MCF 10A (cell line): ENCODE measurements at regions not wholly inside any gene's neighbourhood (a gene's known extent, or its start where the extent isn't known, plus 50 kb on each side); places are given as distances from the start of the nearest gene placed in this dataset.

Experiments used
- BruUV-seq: library from RNA; stranded (reverse); fragments of 400-500 nt; replicated peaks from 2 replicates; lab custom pipeline; 2021; lab: Mats Ljungman, UMichigan
- CTCF ChIA-PET: fragments of 300-600 bp; sonication (Branson Sonifier 250); formaldehyde crosslinking; extraction: SDS; loops from one replicate; lab custom pipeline; 2021; ENCODE audit warnings: antibody characterized with exemption, inconsistent platforms; lab: Yijun Ruan, JAX
- POLR2A ChIA-PET: fragments of 300-600, 350-650 bp; sonication (Branson Sonifier 250); formaldehyde crosslinking; extraction: SDS; loops from one replicate; lab custom pipeline; 2020; ENCODE audit warnings: antibody characterized with exemption, inconsistent platforms; lab: Yijun Ruan, JAX
- DNase-seq: peaks from one replicate; pipeline ENCODE4 v3.0.0-alpha.2; 2018; ENCODE audit not compliant: unreplicated experiment
- H3K27ac Mint-ChIP-seq: one replicate; pipeline ENCODE4 v1.8.0; 2022; ENCODE audit warnings: mild to moderate bottlenecking, low read depth, mixed read lengths; ENCODE audit not compliant: unreplicated experiment
- H3K27me3 Mint-ChIP-seq: one replicate; pipeline ENCODE4 v1.8.0; 2022; ENCODE audit warnings: mixed read lengths; ENCODE audit not compliant: insufficient read depth, unreplicated experiment
- H3K36me3 Mint-ChIP-seq: one replicate; pipeline ENCODE4 v1.8.0; 2022; ENCODE audit warnings: mild to moderate bottlenecking, moderate library complexity, mixed read lengths; ENCODE audit not compliant: insufficient read depth, unreplicated experiment
- H3K4me1 Mint-ChIP-seq: one replicate; pipeline ENCODE4 v1.8.0; 2022; ENCODE audit warnings: mixed read lengths; ENCODE audit not compliant: insufficient read depth, unreplicated experiment
- H3K4me3 Mint-ChIP-seq: one replicate; pipeline ENCODE4 v1.8.0; 2022; ENCODE audit warnings: mild to moderate bottlenecking, moderate library complexity, mixed read lengths; ENCODE audit not compliant: unreplicated experiment
- H3K9me3 Mint-ChIP-seq: one replicate; pipeline ENCODE4 v1.8.0; 2022; ENCODE audit warnings: mixed read lengths; ENCODE audit not compliant: unreplicated experiment
- intact Hi-C: fragments of 100-400 bp; cut with micrococcal nuclease; formaldehyde crosslinking; loops from 2 replicates; pipeline ENCODE4 v1.14.1; 2022
- TF ChIP-seq, protein P1 (sequence below): fragments of 200-600 bp; IDR thresholded peaks from one replicate; pipeline ENCODE4 v1.8.0; 2022; ENCODE audit warnings: antibody characterized with exemption, mild to moderate bottlenecking; ENCODE audit not compliant: unreplicated experiment

DNA sequence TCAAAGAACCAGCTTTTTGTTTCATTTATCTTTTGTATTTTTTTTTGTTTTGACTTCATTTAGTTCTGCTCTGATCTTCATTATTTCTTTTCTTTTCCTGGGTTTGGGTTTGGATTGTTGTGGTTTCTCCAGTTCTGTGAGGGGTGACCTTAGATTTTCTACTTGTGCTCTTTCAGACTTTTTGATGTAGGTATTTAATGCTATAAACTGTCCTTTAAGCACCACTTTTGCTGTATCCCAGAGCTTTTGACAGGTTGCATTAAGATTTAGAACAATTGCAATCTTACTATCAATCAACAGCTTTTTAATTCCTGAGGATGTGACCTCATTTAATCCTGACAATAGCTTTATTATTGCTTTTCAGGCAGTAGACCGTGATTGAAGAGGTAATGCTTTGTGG lies 94.3 kb downstream of the ZNF280B start:
- peaks cover 7% of the 10 kb centered on the region for H3K9me3 Mint-ChIP-seq
- BruUV-seq = no TSS peak
- H3K36me3 Mint-ChIP-seq = no peaks in the 10 kb centered on the region
- no peak overlapping the region for H3K27ac Mint-ChIP-seq
- no peak overlapping the region for H3K4me3 Mint-ChIP-seq
- H3K27me3 Mint-ChIP-seq = peaks cover 91% of the 10 kb centered on the region
- no peaks in the 10 kb centered on the region for H3K4me1 Mint-ChIP-seq
- CTCF ChIA-PET = interaction anchor here (0.8 to 1.6 kb wide), 4 partner anchors 9 to 251 kb away, joined by 3 to 10 read pairs (median 5); no protein-coding TSS in a partner anchor
- TF ChIP-seq, protein P1, sequence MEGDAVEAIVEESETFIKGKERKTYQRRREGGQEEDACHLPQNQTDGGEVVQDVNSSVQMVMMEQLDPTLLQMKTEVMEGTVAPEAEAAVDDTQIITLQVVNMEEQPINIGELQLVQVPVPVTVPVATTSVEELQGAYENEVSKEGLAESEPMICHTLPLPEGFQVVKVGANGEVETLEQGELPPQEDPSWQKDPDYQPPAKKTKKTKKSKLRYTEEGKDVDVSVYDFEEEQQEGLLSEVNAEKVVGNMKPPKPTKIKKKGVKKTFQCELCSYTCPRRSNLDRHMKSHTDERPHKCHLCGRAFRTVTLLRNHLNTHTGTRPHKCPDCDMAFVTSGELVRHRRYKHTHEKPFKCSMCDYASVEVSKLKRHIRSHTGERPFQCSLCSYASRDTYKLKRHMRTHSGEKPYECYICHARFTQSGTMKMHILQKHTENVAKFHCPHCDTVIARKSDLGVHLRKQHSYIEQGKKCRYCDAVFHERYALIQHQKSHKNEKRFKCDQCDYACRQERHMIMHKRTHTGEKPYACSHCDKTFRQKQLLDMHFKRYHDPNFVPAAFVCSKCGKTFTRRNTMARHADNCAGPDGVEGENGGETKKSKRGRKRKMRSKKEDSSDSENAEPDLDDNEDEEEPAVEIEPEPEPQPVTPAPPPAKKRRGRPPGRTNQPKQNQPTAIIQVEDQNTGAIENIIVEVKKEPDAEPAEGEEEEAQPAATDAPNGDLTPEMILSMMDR = no peak
- intact Hi-C loops = no loop called here
- POLR2A ChIA-PET = interaction anchor here (0.7 kb wide), 1 partner anchor 279 kb away, joined by 4 read pairs; no protein-coding TSS in a partner anchor
- DNase-seq = no peak

DNA sequence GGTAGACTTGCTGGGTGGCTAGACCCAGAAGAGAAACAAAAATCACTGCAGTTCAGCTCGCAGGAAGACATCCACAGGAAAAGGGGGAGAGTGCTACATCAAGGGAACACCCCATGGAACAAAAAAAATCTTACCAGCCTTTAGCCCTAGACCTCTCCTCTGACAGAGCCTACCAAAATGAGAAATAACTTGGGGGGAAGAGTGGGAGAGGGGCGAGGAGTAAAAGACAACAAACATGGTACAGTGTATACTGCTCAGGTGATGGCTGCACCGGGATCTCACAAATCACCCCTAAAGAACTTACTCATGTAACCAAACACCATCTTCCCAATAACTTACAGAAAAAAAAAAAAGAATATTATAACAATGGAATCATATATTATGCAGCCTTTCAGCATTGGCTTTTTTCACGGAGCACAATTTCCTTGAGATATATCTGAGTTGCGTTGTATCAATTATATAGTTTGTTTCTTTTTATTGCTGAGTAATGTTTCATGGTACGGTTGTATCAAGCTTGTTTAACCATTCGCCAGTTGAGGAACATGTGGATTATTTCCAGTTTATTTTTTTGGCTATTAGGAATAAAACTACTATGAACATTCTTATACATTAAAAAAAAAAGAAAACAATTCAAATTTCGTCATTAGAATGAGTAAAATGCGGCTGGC lies 90.9 kb downstream of the ZNF280B start:
- ChIA-PET POLR2A (interaction anchor here (0.7 kb wide), 1 partner anchor 45 kb away, joined by 3 read pairs; no protein-coding TSS in a partner anchor), CTCF (interaction anchor here (1.0 to 1.2 kb wide), 2 partner anchors 74 to 233 kb away, joined by 3 read pairs; no protein-coding TSS in a partner anchor)
- H3K27me3 Mint-ChIP-seq = peaks cover 97% of the 10 kb centered on the region
- DNase-seq = no peak
- no peaks in the 10 kb centered on the region for H3K36me3 Mint-ChIP-seq
- TF ChIP-seq, protein P1 = no peak
- intact Hi-C loops = no loop called here
- H3K4me1 Mint-ChIP-seq = no peaks in the 10 kb centered on the region
- peaks cover 2% of the 10 kb centered on the region for H3K9me3 Mint-ChIP-seq
- no peak overlapping the region for H3K27ac Mint-ChIP-seq
- no TSS peak for BruUV-seq
- H3K4me3 Mint-ChIP-seq = no peak overlapping the region

DNA sequence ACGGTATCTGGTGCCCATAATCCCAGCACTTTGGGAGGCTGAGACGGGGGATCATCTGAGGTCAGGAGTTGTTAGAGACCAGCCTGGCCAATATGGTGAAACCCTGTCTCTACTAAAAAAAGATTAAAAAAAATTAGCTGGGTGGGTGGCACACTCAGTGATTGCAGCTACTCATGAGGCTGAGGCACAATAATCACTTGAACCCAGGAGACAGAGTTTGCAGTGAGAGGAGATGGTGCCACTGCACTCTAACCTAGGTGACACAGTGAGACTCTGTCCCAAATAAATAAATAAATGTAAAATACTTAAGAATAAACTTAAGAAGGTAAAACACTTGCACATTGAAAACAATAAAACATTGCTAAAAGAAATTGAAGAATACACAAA lies 90.4 kb downstream of the ZNF280B start:
- no TSS peak for BruUV-seq
- Mint-ChIP-seq H3K27me3 (peaks cover 92% of the 10 kb centered on the region), H3K4me1 (no peaks in the 10 kb centered on the region), H3K27ac (no peak overlapping the region), H3K9me3 (no peaks in the 10 kb centered on the region), H3K4me3 (no peak overlapping the region), H3K36me3 (no peaks in the 10 kb centered on the region)
- TF ChIP-seq, protein P1 = no peak
- POLR2A ChIA-PET = interaction anchor here (0.7 kb wide), 1 partner anchor 44 kb away, joined by 3 read pairs; no protein-coding TSS in a partner anchor
- intact Hi-C loops = no loop called here
- CTCF ChIA-PET = interaction anchor here (0.6 kb wide), 1 partner anchor 46 kb away, joined by 3 read pairs; no protein-coding TSS in a partner anchor
- DNase-seq = no peak

DNA sequence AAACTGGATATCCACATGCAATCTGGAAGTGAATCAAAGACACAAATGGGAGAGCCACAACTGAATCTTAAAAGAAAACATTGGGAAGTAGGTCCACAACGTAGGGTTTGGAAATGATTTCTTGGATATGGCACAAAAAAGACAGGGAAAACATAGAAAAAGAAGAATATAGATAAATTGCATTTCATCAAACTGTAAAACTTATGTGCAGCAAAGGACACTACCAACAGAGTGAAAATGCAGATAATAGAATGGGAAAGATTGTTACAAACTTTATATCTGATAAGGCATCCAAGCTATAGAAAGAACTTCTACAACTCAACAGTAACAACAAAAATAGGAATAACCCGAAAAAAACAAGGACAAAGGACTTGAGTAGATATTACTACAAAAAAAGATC lies 89.6 kb downstream of the ZNF280B start:
- Mint-ChIP-seq H3K36me3 (no peaks in the 10 kb centered on the region), H3K9me3 (no peaks in the 10 kb centered on the region), H3K4me1 (no peaks in the 10 kb centered on the region), H3K27me3 (peaks cover 92% of the 10 kb centered on the region), H3K27ac (no peak overlapping the region), H3K4me3 (no peak overlapping the region)
- no TSS peak for BruUV-seq
- ChIA-PET CTCF (interaction anchor here (0.5 kb wide), 1 partner anchor 24 kb away, joined by 3 read pairs; no protein-coding TSS in a partner anchor), POLR2A (interaction anchor here (1.0 kb wide), 1 partner anchor 208 kb away, joined by 4 read pairs; no protein-coding TSS in a partner anchor)
- TF ChIP-seq, protein P1 = no peak
- intact Hi-C loops = no loop called here
- no peak for DNase-seq
